ENCODE measurements at regions not wholly inside any gene's neighbourhood (a gene's known extent, or its start where the extent isn't known, plus 50 kb on each side); places are given as distances from the start of the nearest gene placed in this dataset.

GRCh38 chrX:44068043-44068442, 94.9 kb upstream of the NDP start:
- peak; percentile 91 for DNase-seq (ENCODE audit: low read depth)

GRCh38 chrX:44063606-44064005, 90.4 kb upstream of the NDP start:
- no peak overlapping the region for H3K4me3 ChIP-seq (ENCODE audit: low read depth, low read length)
- FAIRE-seq (no peak), DNase-seq (ENCODE audit: low read depth) (peak; percentile 51)
- H3K36me3 ChIP-seq (ENCODE audit: control insufficient read depth, insufficient read depth, low read length) = no peaks in the 10 kb centered on the region
- H3K27me3 ChIP-seq (ENCODE audit: control insufficient read depth, insufficient read depth, low read length) = no peaks in the 10 kb centered on the region
- no peak for TF ChIP-seq CTCF (IDR thresholded peaks at IDR 0.05; ENCODE audit: insufficient read depth, low read length, severe bottlenecking)

More at GRCh38 chrX:44068043-44068442, 94.9 kb upstream of the NDP start:
- no peak overlapping the region for H3K4me3 ChIP-seq (ENCODE audit: low read depth, low read length)
- no peak for TF ChIP-seq CTCF (IDR thresholded peaks at IDR 0.05; ENCODE audit: insufficient read depth, low read length, severe bottlenecking)
- H3K27me3 ChIP-seq (ENCODE audit: control insufficient read depth, insufficient read depth, low read length) = no peaks in the 10 kb centered on the region
- no peak for FAIRE-seq
- H3K36me3 ChIP-seq (ENCODE audit: control insufficient read depth, insufficient read depth, low read length) = no peaks in the 10 kb centered on the region

GRCh38 chrX:44062840-44063239, 89.7 kb upstream of the NDP start:
- DNase-seq (ENCODE audit: low read depth) = peak; percentile 46
- FAIRE-seq = no peak
- Histone ChIP-seq H3K36me3 (ENCODE audit: control insufficient read depth, insufficient read depth, low read length) (no peaks in the 10 kb centered on the region), H3K27me3 (ENCODE audit: control insufficient read depth, insufficient read depth, low read length) (no peaks in the 10 kb centered on the region), H3K4me3 (ENCODE audit: low read depth, low read length) (no peak overlapping the region)
- TF ChIP-seq CTCF (IDR thresholded peaks at IDR 0.05; ENCODE audit: insufficient read depth, low read length, severe bottlenecking) = no peak

- H3K27me3 ChIP-seq (ENCODE audit: control insufficient read depth, insufficient read depth, low read length) = no peaks in the 10 kb centered on the region
- no peak for TF ChIP-seq CTCF (IDR thresholded peaks at IDR 0.05; ENCODE audit: insufficient read depth, low read length, severe bottlenecking)
- DNase-seq (ENCODE audit: low read depth) (no peak), FAIRE-seq (no peak)
- H3K4me3 ChIP-seq (ENCODE audit: low read depth, low read length) = no peak overlapping the region
- no peaks in the 10 kb centered on the region for H3K36me3 ChIP-seq (ENCODE audit: control insufficient read depth, insufficient read depth, low read length)
These were observed 88.9 kb upstream of the NDP start for GRCh38 chrX:44061968-44062614.

- DNase-seq (ENCODE audit: low read depth) = no peak
- H3K36me3 ChIP-seq (ENCODE audit: control insufficient read depth, insufficient read depth, low read length) = no peaks in the 10 kb centered on the region
- no peak overlapping the region for H3K4me3 ChIP-seq (ENCODE audit: low read depth, low read length)
- TF ChIP-seq CTCF (IDR thresholded peaks at IDR 0.05; ENCODE audit: insufficient read depth, low read length, severe bottlenecking) = no peak
- H3K27me3 ChIP-seq (ENCODE audit: control insufficient read depth, insufficient read depth, low read length) = no peaks in the 10 kb centered on the region
- no peak for FAIRE-seq
These were observed 87.0 kb upstream of the NDP start for GRCh38 chrX:44060221-44060620.

- TF ChIP-seq CTCF (IDR thresholded peaks at IDR 0.05; ENCODE audit: insufficient read depth, low read length, severe bottlenecking) = no peak
- FAIRE-seq (no peak), DNase-seq (ENCODE audit: low read depth) (no peak)
- Histone ChIP-seq H3K4me3 (ENCODE audit: low read depth, low read length) (no peak overlapping the region), H3K36me3 (ENCODE audit: control insufficient read depth, insufficient read depth, low read length) (no peaks in the 10 kb centered on the region), H3K27me3 (ENCODE audit: control insufficient read depth, insufficient read depth, low read length) (no peaks in the 10 kb centered on the region)
These were observed 85.1 kb upstream of the NDP start for GRCh38 chrX:44058339-44058738.
